Bronchial epithelial cell (primary cell): ENCODE measurements at regions not wholly inside any gene's neighbourhood (a gene's known extent, or its start where the extent isn't known, plus 50 kb on each side); places are given as distances from the start of the nearest gene placed in this dataset.

Source experiments
- DNase-seq: peaks from one replicate; pipeline ENCODE4 v3.0.0-alpha.2; 2010; ENCODE audit warnings: low read depth
- FAIRE-seq: peaks from 2 replicates; lab custom pipeline; 2011; peaks lifted over from hg19 to GRCh38; lab: Jason Lieb, UNC
- H3K27me3 ChIP-seq: 2 replicates; pipeline ENCODE4 v1.5.1; 2011; ENCODE audit warnings: low read length; ENCODE audit not compliant: control insufficient read depth, insufficient read depth
- H3K36me3 ChIP-seq: 2 replicates; pipeline ENCODE4 v1.5.1; 2011; ENCODE audit warnings: low read length; ENCODE audit not compliant: control insufficient read depth, insufficient read depth
- H3K4me3 ChIP-seq: 2 replicates; pipeline ENCODE4 v1.5.1; 2011; ENCODE audit warnings: mild to moderate bottlenecking, low read depth, low read length, control low read depth
- TF ChIP-seq, protein P1 (sequence below): IDR thresholded peaks from 2 replicates; pipeline ENCODE4 v1.5.1; 2011; ENCODE audit warnings: mild to moderate bottlenecking, moderate library complexity, low read length, control low read depth, inconsistent platforms; ENCODE audit not compliant: insufficient read depth, severe bottlenecking

GRCh38 chr4:18342847-18343246 lies 321.3 kb upstream of the LCORL start:
- DNase-seq (no peak), FAIRE-seq (no peak)
- TF ChIP-seq, protein P1, sequence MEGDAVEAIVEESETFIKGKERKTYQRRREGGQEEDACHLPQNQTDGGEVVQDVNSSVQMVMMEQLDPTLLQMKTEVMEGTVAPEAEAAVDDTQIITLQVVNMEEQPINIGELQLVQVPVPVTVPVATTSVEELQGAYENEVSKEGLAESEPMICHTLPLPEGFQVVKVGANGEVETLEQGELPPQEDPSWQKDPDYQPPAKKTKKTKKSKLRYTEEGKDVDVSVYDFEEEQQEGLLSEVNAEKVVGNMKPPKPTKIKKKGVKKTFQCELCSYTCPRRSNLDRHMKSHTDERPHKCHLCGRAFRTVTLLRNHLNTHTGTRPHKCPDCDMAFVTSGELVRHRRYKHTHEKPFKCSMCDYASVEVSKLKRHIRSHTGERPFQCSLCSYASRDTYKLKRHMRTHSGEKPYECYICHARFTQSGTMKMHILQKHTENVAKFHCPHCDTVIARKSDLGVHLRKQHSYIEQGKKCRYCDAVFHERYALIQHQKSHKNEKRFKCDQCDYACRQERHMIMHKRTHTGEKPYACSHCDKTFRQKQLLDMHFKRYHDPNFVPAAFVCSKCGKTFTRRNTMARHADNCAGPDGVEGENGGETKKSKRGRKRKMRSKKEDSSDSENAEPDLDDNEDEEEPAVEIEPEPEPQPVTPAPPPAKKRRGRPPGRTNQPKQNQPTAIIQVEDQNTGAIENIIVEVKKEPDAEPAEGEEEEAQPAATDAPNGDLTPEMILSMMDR = no peak
- no peaks in the 10 kb centered on the region for H3K27me3 ChIP-seq
- H3K36me3 ChIP-seq = no peaks in the 10 kb centered on the region
- no peak overlapping the region for H3K4me3 ChIP-seq

DNA sequence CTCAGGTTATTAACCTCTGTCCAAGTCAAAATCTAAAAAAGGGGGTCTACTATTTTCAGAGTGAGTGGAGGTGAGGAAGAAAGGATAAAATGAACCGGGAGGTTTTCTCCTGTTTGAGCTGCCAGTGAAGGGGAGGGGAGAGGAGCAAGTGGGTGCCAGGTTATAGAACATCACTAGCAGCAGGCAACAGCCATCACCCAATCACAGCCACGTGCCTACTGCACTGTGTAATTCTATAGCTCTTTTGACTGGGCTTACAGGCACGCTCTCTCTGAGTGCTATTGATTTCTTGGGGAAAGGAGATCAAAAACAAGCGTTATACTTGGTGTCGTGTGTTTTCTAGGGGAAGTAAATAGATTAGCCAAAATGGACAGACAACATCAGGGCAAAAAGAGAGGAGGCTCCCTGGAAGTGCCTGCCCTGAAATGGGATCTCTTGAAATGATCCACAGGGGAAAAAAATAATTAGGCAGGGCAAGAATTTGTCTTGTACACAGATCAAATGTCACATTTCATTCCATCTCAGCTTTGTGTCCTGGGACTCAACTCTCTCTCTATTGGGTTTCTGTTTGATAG lies 300.5 kb upstream of the LCORL start:
- Histone ChIP-seq H3K27me3 (no peaks in the 10 kb centered on the region), H3K4me3 (no peak overlapping the region), H3K36me3 (no peaks in the 10 kb centered on the region)
- FAIRE-seq (no peak), DNase-seq (no peak)
- TF ChIP-seq, protein P1 = no peak

DNA sequence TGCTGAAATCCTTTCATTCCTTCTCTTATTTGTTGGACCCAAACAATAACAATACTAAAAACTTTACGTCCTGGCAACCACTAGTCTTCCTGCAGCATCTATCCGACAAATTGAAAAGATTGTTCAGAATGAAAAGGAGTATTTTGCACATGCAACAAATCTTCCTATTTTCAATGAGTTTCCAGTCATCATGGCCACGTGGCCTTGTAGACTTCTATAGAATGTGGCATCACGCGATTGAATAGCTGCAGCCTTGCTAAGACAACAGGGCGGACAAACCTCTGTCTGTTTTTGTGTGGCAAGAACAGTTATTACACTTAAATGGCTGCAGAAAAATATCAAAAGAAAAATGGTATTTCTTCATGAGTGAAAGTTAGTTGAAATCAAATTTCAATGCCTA lies 297.9 kb upstream of the LCORL start:
- FAIRE-seq = no peak
- H3K36me3 ChIP-seq = no peaks in the 10 kb centered on the region
- TF ChIP-seq, protein P1 = no peak

GRCh38 chr4:18318682-18319388 lies 297.3 kb upstream of the LCORL start:
- Histone ChIP-seq H3K36me3 (no peaks in the 10 kb centered on the region), H3K4me3 (no peak overlapping the region), H3K27me3 (no peaks in the 10 kb centered on the region)
- DNase-seq (no peak), FAIRE-seq (no peak)
- TF ChIP-seq, protein P1 = no peak

More for the DNA sequence above, 297.9 kb upstream of the LCORL start:
- no peak for DNase-seq
- no peaks in the 10 kb centered on the region for H3K27me3 ChIP-seq
- H3K4me3 ChIP-seq = no peak overlapping the region

DNA sequence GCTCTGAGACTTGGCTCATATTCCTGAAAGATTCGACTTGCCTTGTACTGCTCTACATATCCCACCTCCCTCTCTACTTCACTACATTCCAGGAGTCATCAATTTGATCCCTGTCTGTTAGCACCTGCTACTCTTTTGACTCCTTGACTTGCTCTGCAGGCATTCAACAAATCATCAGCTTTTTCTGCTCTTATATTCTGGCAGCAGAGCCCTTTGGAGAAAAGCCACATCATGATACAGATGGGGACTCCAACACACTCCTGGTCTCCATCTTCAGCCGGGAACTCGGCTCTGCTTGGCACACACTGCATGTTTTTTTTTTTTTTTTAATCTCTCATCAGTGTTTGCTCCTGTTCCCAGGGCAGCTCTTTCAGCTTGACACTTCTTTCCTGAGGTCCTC lies 293.2 kb upstream of the LCORL start:
- Histone ChIP-seq H3K4me3 (no peak overlapping the region), H3K27me3 (no peaks in the 10 kb centered on the region), H3K36me3 (no peaks in the 10 kb centered on the region)
- TF ChIP-seq, protein P1 = no peak
- FAIRE-seq = no peak
- DNase-seq = no peak
